GM12878 (cell line): ENCODE measurements at regions not wholly inside any gene's neighbourhood (a gene's known extent, or its start where the extent isn't known, plus 50 kb on each side); places are given as distances from the start of the nearest gene placed in this dataset. TPM values are rescaled to one million over a fixed set of nuclear protein-coding genes. Genes with fewer than 3 reads are reported as not detected.
A peak's percentile ranks its signal among the peaks of the same experiment; 100 is the strongest.

ENCODE experiments used
- BCL3 ChIP-seq: IDR thresholded peaks from 2 replicates; pipeline ENCODE4 v1.6.1; 2011; ENCODE audit warnings: borderline replicate concordance, low read depth, mild to moderate bottlenecking, moderate library complexity, low read length; ENCODE audit not compliant: insufficient read depth, poor library complexity, severe bottlenecking
- E2F4 ChIP-seq: IDR thresholded peaks from 2 replicates; pipeline ENCODE4 v1.6.1; 2012; ENCODE audit warnings: low read depth, low read length, improper control_type of control experiment
- EP300 ChIP-seq, 2 experiments: fragments of 150-350 bp in 1 of 2; IDR thresholded peaks; 2 replicates each; pipeline ENCODE4 v1.6.1; 2011 to 2012; ENCODE audit warnings: low read depth in 2 of 2, low read length in 2 of 2, borderline replicate concordance in 1 of 2, improper control_type of control experiment in 1 of 2, inconsistent platforms in 1 of 2; ENCODE audit not compliant: control insufficient read depth in 1 of 2
- FOS ChIP-seq: IDR thresholded peaks from 3 replicates; pipeline ENCODE4 v1.6.1; 2011; ENCODE audit warnings: borderline replicate concordance; ENCODE audit not compliant: insufficient read length; ENCODE audit errors: extremely low read depth
- MYB ChIP-seq: fragments of 150-350 bp; IDR thresholded peaks from 2 replicates; pipeline ENCODE4 v1.6.1; 2014; ENCODE audit warnings: mild to moderate bottlenecking, low read depth, low read length, borderline replicate concordance
- NR2F1 ChIP-seq: fragments of 450-650 bp; conservative IDR thresholded peaks from 2 replicates; pipeline ENCODE4 v1.6.1; 2017; ENCODE audit warnings: mild to moderate bottlenecking
- RELB ChIP-seq: fragments of 450-650 bp; IDR thresholded peaks from 2 replicates; pipeline ENCODE4 v1.6.1; 2017; ENCODE audit warnings: low read depth, mild to moderate bottlenecking, moderate library complexity
- SMAD1 ChIP-seq: fragments of 450-650 bp; IDR thresholded peaks from 2 replicates; pipeline ENCODE4 v1.6.1; 2018; ENCODE audit warnings: mild to moderate bottlenecking, low read depth; ENCODE audit not compliant: partially characterized antibody
- TARDBP ChIP-seq: IDR thresholded peaks from 2 replicates; pipeline ENCODE4 v1.6.1; 2016; ENCODE audit warnings: borderline replicate concordance
- TCF7 ChIP-seq: IDR thresholded peaks from 2 replicates; pipeline ENCODE4 v1.6.1; 2014; ENCODE audit warnings: antibody characterized with exemption, borderline replicate concordance
- ZBTB40 ChIP-seq: fragments of 450-650 bp; IDR thresholded peaks from 2 replicates; pipeline ENCODE4 v1.6.1; 2016; ENCODE audit warnings: mild to moderate bottlenecking, moderate library complexity, borderline replicate concordance
- ZNF24 ChIP-seq: fragments of 450-650 bp; IDR thresholded peaks from 2 replicates; pipeline ENCODE4 v1.6.1; 2017; ENCODE audit warnings: antibody characterized with exemption, mild to moderate bottlenecking
- microRNA counts: library from miRNA; unstranded; fragments of <30 nt; microRNA quantifications from one replicate; lab custom pipeline; 2016
- microRNA-seq: library from miRNA; unstranded; fragments of <30 nt; microRNA quantifications from one replicate; pipeline ENCODE4, GENCODE V29; 2018
- small RNA-seq: library from RNA; depleted of rRNA; stranded (forward); fragments of <200 nt; gene quantifications from one replicate; pipeline ENCODE3, GENCODE V24; 2014

GRCh38 chrX:77396781-77397180, 50.4 kb upstream of the FGF16 start (continued):
- TF ChIP-seq ZBTB40 (no peak), ZNF24 (no peak), E2F4 (no peak), FOS (no peak), MYB (no peak), EP300 (IDR thresholded peaks at IDR 0.05; ENCODE audit: borderline replicate concordance in 1 of 2, control insufficient read depth in 1 of 2, low read depth in 2 of 2, low read length in 2 of 2) (no peak), TCF7 (no peak), NR2F1 (no peak), RELB (no peak), SMAD1 (no peak), BCL3 (no peak), TARDBP (no peak)
- TF ChIP-seq, all 136 proteins: peak for 0

MicroRNAs in the stretch of these regions (microRNA counts, 767-probe panel; counts per million panel counts)
- microRNA hsa-miR-325 (lab: Ali Mortazavi, UCI) (55.3 counts per million), microRNA hsa-miR-384 (lab: Ali Mortazavi, UCI) (1,244 counts per million, percentile 41 among the panel's probes with 10 or more counts)

Small RNA genes lying in the stretch of these regions (microRNA-seq; reads per million reads assigned to microRNA genes)
- gene MIR325: not detected
- gene MIR384: not detected

Small RNA genes lying in the stretch of these regions (small RNA-seq; reads per million reads assigned to genes)
- gene MIR325 (not detected), gene RNA5SP509 (not detected)
